ENCODE measurements at regions not wholly inside any gene's neighbourhood (a gene's known extent, or its start where the extent isn't known, plus 50 kb on each side); places are given as distances from the start of the nearest gene placed in this dataset.

GRCh38 chr1:191546803-191547202, 611.5 kb upstream of the RGS18 start:
- Histone ChIP-seq H3K36me3 (ENCODE audit: insufficient read depth in 1 of 2, low read depth in 1 of 2) (no peaks in the 10 kb centered on the region), H3K27me3 (ENCODE audit: insufficient read depth in 3 of 3, low read length in 2 of 3) (no peaks in the 10 kb centered on the region), H3K4me3 (no peak overlapping the region), H3K9me3 (no peaks in the 10 kb centered on the region), H3K4me1 (no peaks in the 10 kb centered on the region), H3K27ac (no peak overlapping the region)
- no peak for TF ChIP-seq CTCF (IDR thresholded peaks at IDR 0.05)
- intact Hi-C loops (cut with DNase I) = no loop called here
- no peak for DNase-seq
- no peak for ATAC-seq
- 65 to 74% (median 70%) methylated on average over 1 of the region's 1 CpG for WGBS, 3 donors

- no peak for TF ChIP-seq CTCF (IDR thresholded peaks at IDR 0.05)
- intact Hi-C loops (cut with DNase I) = no loop called here
- H3K4me3 ChIP-seq = no peak overlapping the region
- H3K36me3 ChIP-seq (ENCODE audit: insufficient read depth in 1 of 2, low read depth in 1 of 2) = no peaks in the 10 kb centered on the region
- no peak for ATAC-seq
- WGBS, 3 donors = 72 to 82% (median 78%) methylated on average over 2 of the region's 2 CpGs
- H3K9me3 ChIP-seq = no peaks in the 10 kb centered on the region
- no peak overlapping the region for H3K27ac ChIP-seq
- no peaks in the 10 kb centered on the region for H3K27me3 ChIP-seq (ENCODE audit: insufficient read depth in 3 of 3, low read length in 2 of 3)
- H3K4me1 ChIP-seq = no peaks in the 10 kb centered on the region
- DNase-seq = no peak
These were observed 607.2 kb upstream of the RGS18 start for GRCh38 chr1:191551019-191551418.

- WGBS, 3 donors = 50 to 59% (median 53%) methylated on average over 2 of the region's 2 CpGs
- Histone ChIP-seq H3K9me3 (no peaks in the 10 kb centered on the region), H3K36me3 (ENCODE audit: insufficient read depth in 1 of 2, low read depth in 1 of 2) (no peaks in the 10 kb centered on the region), H3K4me3 (no peak overlapping the region), H3K4me1 (no peaks in the 10 kb centered on the region), H3K27me3 (ENCODE audit: insufficient read depth in 3 of 3, low read length in 2 of 3) (no peaks in the 10 kb centered on the region), H3K27ac (no peak overlapping the region)
- TF ChIP-seq CTCF (IDR thresholded peaks at IDR 0.05) = no peak
- no peak for DNase-seq
- ATAC-seq = no peak
- intact Hi-C loops (cut with DNase I) = no loop called here
These were observed 599.9 kb upstream of the RGS18 start for GRCh38 chr1:191558379-191558778.

GRCh38 chr1:191561276-191561675, 597.0 kb upstream of the RGS18 start:
- TF ChIP-seq CTCF (IDR thresholded peaks at IDR 0.05) = no peak
- DNase-seq (no peak), ATAC-seq (no peak)
- Histone ChIP-seq H3K9me3 (no peaks in the 10 kb centered on the region), H3K4me3 (no peak overlapping the region), H3K36me3 (ENCODE audit: insufficient read depth in 1 of 2, low read depth in 1 of 2) (no peaks in the 10 kb centered on the region), H3K4me1 (no peaks in the 10 kb centered on the region), H3K27me3 (ENCODE audit: insufficient read depth in 3 of 3, low read length in 2 of 3) (no peaks in the 10 kb centered on the region), H3K27ac (no peak overlapping the region)
- intact Hi-C loops (cut with DNase I) = no loop called here
- 62 to 69% (median 67%) methylated on average over 4 of the region's 4 CpGs for WGBS, 3 donors

- H3K4me1 ChIP-seq = no peaks in the 10 kb centered on the region
- H3K9me3 ChIP-seq = no peaks in the 10 kb centered on the region
- H3K36me3 ChIP-seq (ENCODE audit: insufficient read depth in 1 of 2, low read depth in 1 of 2) = no peaks in the 10 kb centered on the region
- ATAC-seq (no peak), DNase-seq (no peak)
- intact Hi-C loops (cut with DNase I) = no loop called here
- no peak overlapping the region for H3K4me3 ChIP-seq
- no peak for TF ChIP-seq CTCF (IDR thresholded peaks at IDR 0.05)
- WGBS, 3 donors = 88 to 91% (median 88%) methylated on average over 2 of the region's 2 CpGs
- H3K27ac ChIP-seq = no peak overlapping the region
- no peaks in the 10 kb centered on the region for H3K27me3 ChIP-seq (ENCODE audit: insufficient read depth in 3 of 3, low read length in 2 of 3)
These were observed 594.0 kb upstream of the RGS18 start for GRCh38 chr1:191564275-191564674.

All from psoas muscle (tissue), 7 donors.